ENCODE measurements at regions not wholly inside any gene's neighbourhood (a gene's known extent, or its start where the extent isn't known, plus 50 kb on each side); places are given as distances from the start of the nearest gene placed in this dataset.

- no peak overlapping the region for H3K4me2 ChIP-seq
- TF ChIP-seq CTCF (conservative IDR thresholded peaks at IDR 0.05): no peak
- peak in 1 of 2 experiments; percentile 25 for DNase-seq
- intact Hi-C loops (cut with micrococcal nuclease; ENCODE audit: unreplicated experiment): loop anchor here (2.0 to 10.0 kb wide), 5 partner anchors 147 to 835 kb away; partner anchors contain the start of gene PERP
- H4K20me1 ChIP-seq (ENCODE audit: insufficient read depth): no peaks in the 10 kb centered on the region
- no peaks in the 10 kb centered on the region for H3K4me1 ChIP-seq (replicated peaks; ENCODE audit: insufficient read depth)
- POLR2A ChIA-PET (ENCODE audit: unreplicated experiment): no interaction called here
- no TSS peak for BruUV-seq (replicated peaks)
- H3K27me3 ChIP-seq (ENCODE audit: insufficient read depth, low read depth): peaks cover 12% of the 10 kb centered on the region; the same call in 1 of the 2 replicates
- H3K36me3 ChIP-seq (ENCODE audit: low read depth): no peaks in the 10 kb centered on the region
- H3K9me3 ChIP-seq (ENCODE audit: insufficient read depth, low read depth): no peaks in the 10 kb centered on the region
- H3K79me2 ChIP-seq (ENCODE audit: low read depth): no peaks in the 10 kb centered on the region
- CTCF ChIA-PET: interaction anchor here (0.6 kb wide), 1 partner anchor 176 kb away, joined by 3 read pairs; no protein-coding TSS in a partner anchor
- H3K9me2 ChIP-seq (ENCODE audit: insufficient read depth): no peaks in the 10 kb centered on the region
- no peak overlapping the region for H2AFZ ChIP-seq
- H3K27ac ChIP-seq: no peak overlapping the region
- no peak overlapping the region for H3K4me3 ChIP-seq
- H3F3A ChIP-seq (ENCODE audit: insufficient read depth, low read depth): no peaks in the 10 kb centered on the region
Observed at GRCh38 chr6:137269803-137270202, 50.6 kb upstream of the IFNGR1 start.

- H3F3A ChIP-seq (ENCODE audit: insufficient read depth, low read depth): no peaks in the 10 kb centered on the region
Observed at GRCh38 chr6:137269347-137269746, 50.2 kb upstream of the IFNGR1 start.

More at GRCh38 chr6:137269347-137269746, 50.2 kb upstream of the IFNGR1 start:
- no peaks in the 10 kb centered on the region for H4K20me1 ChIP-seq (ENCODE audit: insufficient read depth)
- no peak overlapping the region for H3K27ac ChIP-seq
- BruUV-seq (replicated peaks): no TSS peak
- H3K79me2 ChIP-seq (ENCODE audit: low read depth): no peaks in the 10 kb centered on the region
- peaks cover 16% of the 10 kb centered on the region; the same call in 1 of the 2 replicates for H3K27me3 ChIP-seq (ENCODE audit: insufficient read depth, low read depth)
- no peak overlapping the region for H3K4me3 ChIP-seq
- DNase-seq: peak in 1 of 2 experiments; percentile 16
- no peaks in the 10 kb centered on the region for H3K36me3 ChIP-seq (ENCODE audit: low read depth)
- no peaks in the 10 kb centered on the region for H3K4me1 ChIP-seq (replicated peaks; ENCODE audit: insufficient read depth)
- no peak overlapping the region for H3K4me2 ChIP-seq
- TF ChIP-seq CTCF (conservative IDR thresholded peaks at IDR 0.05) (no peak), EZH2 (IDR thresholded peaks at IDR 0.05; ENCODE audit: low read depth) (no peak)
- intact Hi-C loops (cut with micrococcal nuclease; ENCODE audit: unreplicated experiment): no loop called here
- H2AFZ ChIP-seq: no peak overlapping the region
- POLR2A ChIA-PET (ENCODE audit: unreplicated experiment): no interaction called here
- H3K9me3 ChIP-seq (ENCODE audit: insufficient read depth, low read depth): no peaks in the 10 kb centered on the region
- CTCF ChIA-PET: no interaction called here
- H3K9me2 ChIP-seq (ENCODE audit: insufficient read depth): no peaks in the 10 kb centered on the region
